SK-N-SH (cell line): ENCODE measurements at regions not wholly inside any gene's neighbourhood (a gene's known extent, or its start where the extent isn't known, plus 50 kb on each side); places are given as distances from the start of the nearest gene placed in this dataset.

Experiments
- EP300 ChIP-seq, 2 experiments: IDR thresholded peaks; 2 replicates each; pipeline versions ENCODE4 v1.4.0 to v1.6.1; 2012; ENCODE audit warnings: borderline replicate concordance in 1 of 2, low read depth in 1 of 2, low read length in 1 of 2
- EZH2phosphoT487 ChIP-seq: fragments of 200-600 bp; sonication (generic); IDR thresholded peaks from 2 replicates; pipeline ENCODE4 v1.6.1; 2017; ENCODE audit warnings: low read depth, mixed run types, mild to moderate bottlenecking, antibody characterized with exemption, moderate library complexity, borderline replicate concordance
- FOXM1 ChIP-seq: IDR thresholded peaks from 2 replicates; pipeline ENCODE4 v1.4.0; 2012; ENCODE audit warnings: low read depth, mild to moderate bottlenecking
- GATA2 ChIP-seq: sonication (generic); formaldehyde crosslinking; IDR thresholded peaks from 2 replicates; pipeline ENCODE4 v1.5.0; 2020; ENCODE audit warnings: mild to moderate bottlenecking, missing genetic modification reagents
- POLR2AphosphoS5 ChIP-seq: IDR thresholded peaks from 2 replicates; pipeline ENCODE4 v1.6.1; 2012; ENCODE audit warnings: low read depth, low read length
- RAD21 ChIP-seq: IDR thresholded peaks from 2 replicates; pipeline ENCODE4 v1.6.1; 2012; ENCODE audit warnings: mild to moderate bottlenecking, low read length
- SIN3A ChIP-seq: IDR thresholded peaks from 2 replicates; pipeline ENCODE4 v1.6.1; 2012; ENCODE audit warnings: low read depth, mild to moderate bottlenecking, low read length, moderate library complexity, borderline replicate concordance
- TAF1 ChIP-seq: IDR thresholded peaks from 2 replicates; pipeline ENCODE4 v1.6.1; 2012; ENCODE audit warnings: low read depth, mild to moderate bottlenecking, low read length, moderate library complexity, borderline replicate concordance
- TF ChIP-seq, protein P1 (sequence below): fragments of 200-600 bp; sonication (generic); IDR thresholded peaks from 2 replicates; pipeline ENCODE4 v1.6.1; 2017; ENCODE audit warnings: antibody characterized with exemption, mild to moderate bottlenecking, moderate library complexity
- TF ChIP-seq, protein P2 (sequence below): IDR thresholded peaks from 2 replicates; pipeline ENCODE4 v1.4.0; 2012; ENCODE audit warnings: low read depth
- TF ChIP-seq, protein P3 (sequence below): IDR thresholded peaks from 2 replicates; pipeline ENCODE4; 2012

- TF ChIP-seq, protein P1, sequence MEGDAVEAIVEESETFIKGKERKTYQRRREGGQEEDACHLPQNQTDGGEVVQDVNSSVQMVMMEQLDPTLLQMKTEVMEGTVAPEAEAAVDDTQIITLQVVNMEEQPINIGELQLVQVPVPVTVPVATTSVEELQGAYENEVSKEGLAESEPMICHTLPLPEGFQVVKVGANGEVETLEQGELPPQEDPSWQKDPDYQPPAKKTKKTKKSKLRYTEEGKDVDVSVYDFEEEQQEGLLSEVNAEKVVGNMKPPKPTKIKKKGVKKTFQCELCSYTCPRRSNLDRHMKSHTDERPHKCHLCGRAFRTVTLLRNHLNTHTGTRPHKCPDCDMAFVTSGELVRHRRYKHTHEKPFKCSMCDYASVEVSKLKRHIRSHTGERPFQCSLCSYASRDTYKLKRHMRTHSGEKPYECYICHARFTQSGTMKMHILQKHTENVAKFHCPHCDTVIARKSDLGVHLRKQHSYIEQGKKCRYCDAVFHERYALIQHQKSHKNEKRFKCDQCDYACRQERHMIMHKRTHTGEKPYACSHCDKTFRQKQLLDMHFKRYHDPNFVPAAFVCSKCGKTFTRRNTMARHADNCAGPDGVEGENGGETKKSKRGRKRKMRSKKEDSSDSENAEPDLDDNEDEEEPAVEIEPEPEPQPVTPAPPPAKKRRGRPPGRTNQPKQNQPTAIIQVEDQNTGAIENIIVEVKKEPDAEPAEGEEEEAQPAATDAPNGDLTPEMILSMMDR: no peak
- TF ChIP-seq POLR2AphosphoS5: no peak
- no peak for TF ChIP-seq TAF1
- no peak for TF ChIP-seq RAD21
- TF ChIP-seq, protein P2, sequence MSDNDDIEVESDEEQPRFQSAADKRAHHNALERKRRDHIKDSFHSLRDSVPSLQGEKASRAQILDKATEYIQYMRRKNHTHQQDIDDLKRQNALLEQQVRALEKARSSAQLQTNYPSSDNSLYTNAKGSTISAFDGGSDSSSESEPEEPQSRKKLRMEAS: no peak
- TF ChIP-seq, protein P3, sequence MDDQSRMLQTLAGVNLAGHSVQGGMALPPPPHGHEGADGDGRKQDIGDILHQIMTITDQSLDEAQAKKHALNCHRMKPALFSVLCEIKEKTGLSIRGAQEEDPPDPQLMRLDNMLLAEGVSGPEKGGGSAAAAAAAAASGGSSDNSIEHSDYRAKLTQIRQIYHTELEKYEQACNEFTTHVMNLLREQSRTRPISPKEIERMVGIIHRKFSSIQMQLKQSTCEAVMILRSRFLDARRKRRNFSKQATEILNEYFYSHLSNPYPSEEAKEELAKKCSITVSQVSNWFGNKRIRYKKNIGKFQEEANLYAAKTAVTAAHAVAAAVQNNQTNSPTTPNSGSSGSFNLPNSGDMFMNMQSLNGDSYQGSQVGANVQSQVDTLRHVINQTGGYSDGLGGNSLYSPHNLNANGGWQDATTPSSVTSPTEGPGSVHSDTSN: no peak
- no peak for TF ChIP-seq EZH2phosphoT487
- no peak for TF ChIP-seq GATA2
- no peak for TF ChIP-seq EP300 (IDR thresholded peaks at IDR 0.05; ENCODE audit: borderline replicate concordance in 1 of 2, low read depth in 1 of 2, low read length in 1 of 2)
- no peak for TF ChIP-seq SIN3A
- TF ChIP-seq FOXM1: no peak
These were observed 78.1 kb upstream of the BRD7 start for GRCh38 chr16:50446861-50447260.
